DMS 273 (cell line): ENCODE measurements at regions not wholly inside any gene's neighbourhood (a gene's known extent, or its start where the extent isn't known, plus 50 kb on each side); places are given as distances from the start of the nearest gene placed in this dataset.
A peak's percentile ranks its signal among the peaks of the same experiment; 100 is the strongest.
"Not testable (repeated sequence)": the region's sequence is repeated elsewhere in the genome, so short reads cannot be mapped to it uniquely, and the experiment has no call there.

ENCODE experiments used
- DNase-seq: peaks from one replicate; lab custom pipeline; 2025; ENCODE audit not compliant: unreplicated experiment; lab: John Stamatoyannopoulos, UW

DNA sequence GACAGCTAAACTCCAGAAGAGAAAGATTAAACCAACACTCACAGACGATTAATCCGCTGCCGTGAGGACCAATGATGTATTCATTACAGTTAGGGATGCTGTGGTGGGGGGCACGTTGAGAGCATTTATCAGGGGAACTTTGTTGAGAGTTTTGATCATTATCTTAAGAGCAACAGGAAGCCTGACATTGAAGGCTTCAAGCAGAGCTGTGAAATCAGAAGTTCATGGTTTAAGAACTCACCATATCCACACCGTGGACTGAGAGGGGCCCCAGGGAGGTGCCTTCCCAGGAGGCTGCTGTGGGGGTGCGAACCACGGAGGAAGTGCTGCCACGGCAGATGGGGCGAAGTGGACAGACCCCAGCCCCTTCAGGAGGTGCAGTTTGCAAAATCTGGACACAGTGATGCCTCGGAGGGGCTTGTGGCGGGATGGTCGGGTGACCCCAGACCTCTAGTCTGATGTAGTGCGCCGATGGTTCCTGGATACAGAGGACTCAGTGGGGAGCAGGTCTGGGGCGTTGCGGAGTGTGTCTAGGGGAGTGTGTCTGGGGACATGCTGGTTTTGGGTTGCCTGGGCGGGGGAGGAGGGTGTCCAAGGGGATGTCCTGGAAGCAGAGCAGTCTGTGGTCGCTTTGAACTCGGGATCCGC lies 73.0 kb downstream of the DIO3 start:
- DNase-seq: no peak

DNA sequence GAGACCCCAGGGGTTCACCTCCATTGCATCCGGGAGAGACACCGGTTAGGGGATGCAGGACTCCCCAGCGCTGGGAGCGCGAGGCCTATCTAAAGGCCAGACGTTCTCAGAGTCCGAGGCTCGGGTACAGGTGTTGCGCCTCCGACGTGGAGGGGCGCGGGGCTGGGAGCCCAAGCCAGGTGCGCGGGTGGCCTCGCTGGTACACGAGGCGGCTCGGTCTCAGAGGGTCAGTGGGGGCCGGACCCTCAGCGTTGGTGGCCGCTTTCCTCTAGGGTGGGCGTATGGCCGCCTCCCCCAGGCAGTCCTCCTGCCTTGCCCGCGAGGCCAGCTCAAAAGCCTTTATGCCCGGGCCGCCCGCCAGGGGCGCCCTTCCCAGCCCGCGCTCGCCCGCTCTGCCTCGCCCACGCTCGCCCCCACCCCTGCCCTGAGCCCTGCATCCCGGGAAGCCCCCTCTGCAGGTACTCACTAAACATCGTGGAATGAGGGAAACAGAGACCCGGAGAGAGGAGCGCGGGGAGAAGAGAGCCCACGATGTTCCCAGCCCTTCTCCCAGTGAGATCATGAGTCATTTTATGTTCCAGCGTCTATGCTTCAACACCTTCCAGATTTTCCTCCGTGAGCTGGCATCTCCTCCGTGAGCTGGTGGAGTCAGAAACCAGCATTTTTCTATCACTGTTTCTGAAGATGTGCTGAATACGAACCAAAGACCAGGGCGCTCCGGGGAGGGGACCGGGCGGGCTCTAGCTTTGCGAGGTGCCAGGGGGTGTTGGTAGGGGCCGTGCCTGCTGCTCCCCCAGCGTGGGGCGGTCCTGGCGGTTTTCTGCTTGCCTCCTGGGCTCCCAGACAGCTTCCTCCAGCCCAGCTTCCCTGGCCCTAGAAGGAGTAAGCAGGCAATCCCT lies 73.8 kb downstream of the DIO3 start:
- no peak for DNase-seq

GRCh38 chr14:101635749-101636560 lies 74.7 kb downstream of the DIO3 start:
- DNase-seq: no peak

DNA sequence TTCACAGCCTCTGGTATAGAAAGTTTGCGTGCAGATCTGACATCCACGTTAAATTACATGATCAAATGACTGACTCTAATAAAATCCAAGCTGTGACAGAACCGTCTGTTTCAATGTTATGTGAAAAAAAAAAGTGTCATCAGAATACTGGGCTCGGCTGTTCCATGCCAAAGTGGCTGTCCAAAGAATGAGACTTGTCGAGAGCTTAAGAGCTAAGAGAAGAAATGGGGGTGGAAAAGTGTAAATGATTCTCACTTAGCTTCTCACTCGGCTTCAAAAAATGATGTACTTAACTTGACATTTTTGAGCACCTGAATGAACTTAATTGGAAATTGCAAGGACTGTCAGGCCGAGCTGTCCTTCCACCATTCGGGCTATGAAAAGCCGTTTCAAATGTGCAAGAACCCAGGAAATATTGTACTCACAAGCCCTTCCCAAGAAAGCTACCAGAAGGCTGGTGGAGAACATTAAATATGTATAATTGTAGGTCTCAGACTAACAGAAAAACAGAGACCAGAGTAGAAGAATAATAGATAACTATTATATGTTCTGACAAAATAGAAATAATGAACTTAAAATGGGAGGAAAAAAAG lies 78.0 kb downstream of the DIO3 start:
- DNase-seq: no peak

DNA sequence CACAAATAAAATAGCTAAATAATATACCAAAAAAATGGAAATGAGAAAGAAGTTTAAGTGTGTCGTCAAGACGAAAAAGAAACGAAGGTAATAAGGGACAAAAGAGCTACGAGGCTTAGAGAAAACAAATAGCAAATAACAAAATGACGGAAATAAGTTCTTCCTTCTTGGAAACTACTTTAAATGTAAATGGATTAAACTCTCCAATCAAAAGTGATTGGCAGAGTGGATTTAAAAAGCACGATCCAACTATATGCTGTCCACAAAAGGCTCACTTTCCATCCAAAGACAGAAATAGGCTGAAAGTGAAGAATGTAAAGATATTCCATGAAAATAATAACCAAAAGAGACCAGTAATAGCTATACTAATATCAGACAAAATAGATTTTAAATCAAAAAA lies 82.4 kb downstream of the DIO3 start:
- no peak for DNase-seq

- DNase-seq: no peak
Observed at GRCh38 chr14:101654051-101654450, 92.8 kb downstream of the DIO3 start.

GRCh38 chr14:101657372-101657771 lies 96.1 kb downstream of the DIO3 start:
- DNase-seq: no peak

DNA sequence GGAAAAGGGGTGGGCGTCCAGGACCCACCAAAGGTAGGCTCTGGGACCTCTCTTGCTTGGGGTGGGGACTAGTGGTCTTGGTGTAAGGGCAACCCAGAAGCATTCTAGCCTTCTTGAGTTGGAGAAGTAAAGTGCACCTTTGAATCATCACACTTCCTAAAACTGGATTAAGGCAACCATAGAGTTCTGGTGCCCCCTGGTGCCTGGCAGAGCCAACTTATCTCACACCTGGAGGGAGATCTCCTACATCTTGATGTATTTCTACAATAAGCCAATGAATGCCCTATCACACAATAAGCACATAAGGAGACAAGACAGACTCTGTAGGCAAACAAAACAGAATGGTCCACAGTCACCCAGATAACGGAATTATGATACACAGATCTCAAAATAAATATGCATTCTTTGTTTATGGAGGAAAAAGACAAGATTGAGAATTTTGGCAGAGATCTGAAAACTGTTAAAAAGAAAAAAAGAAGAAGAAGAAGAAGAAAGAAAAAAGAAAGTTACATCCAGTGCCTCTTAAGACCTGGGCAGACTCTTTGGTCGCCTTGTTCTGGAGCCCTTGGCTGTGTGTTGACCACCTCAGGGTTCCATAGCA lies 95.9 kb upstream of the PPP2R5C start:
- peak; percentile 68 for DNase-seq

DNA sequence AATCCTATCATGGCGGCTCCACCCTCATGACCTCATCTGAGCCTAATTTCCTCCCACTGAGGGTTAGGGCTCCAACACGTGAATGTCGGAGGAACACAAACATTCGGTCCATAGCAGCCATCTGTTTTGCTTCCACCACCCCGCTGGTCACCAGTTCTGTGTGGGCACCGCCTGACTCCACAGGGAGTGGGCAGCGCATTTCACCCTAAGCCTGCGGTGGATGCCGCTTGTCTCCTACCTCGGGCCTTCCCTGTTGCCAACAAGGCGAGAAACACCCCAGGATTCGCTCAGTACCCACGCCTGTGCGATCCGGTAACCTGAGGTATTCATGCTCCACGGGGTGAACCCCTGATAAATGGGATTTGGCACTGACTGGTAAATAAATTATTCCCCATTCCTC lies 95.2 kb upstream of the PPP2R5C start:
- no peak for DNase-seq

DNA sequence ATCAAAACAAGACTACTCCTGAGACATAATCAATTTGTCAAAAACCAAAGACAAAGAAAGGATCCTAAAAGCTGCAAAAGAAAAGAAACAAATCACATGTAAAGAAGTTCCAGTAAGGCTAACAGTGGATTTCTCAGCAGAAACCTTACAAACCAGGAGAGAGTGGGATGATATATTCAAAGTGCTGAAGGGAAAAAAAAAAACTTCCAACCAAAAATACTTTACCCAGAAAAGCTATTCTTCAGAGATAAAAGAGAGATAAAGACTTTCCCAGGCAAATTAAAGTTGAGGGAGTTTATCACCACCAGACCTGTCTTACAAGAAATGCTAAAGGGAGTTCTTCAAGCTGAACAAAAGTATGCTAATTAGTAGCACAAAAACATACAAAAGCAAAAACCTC lies 91.9 kb upstream of the PPP2R5C start:
- no peak for DNase-seq

DNA sequence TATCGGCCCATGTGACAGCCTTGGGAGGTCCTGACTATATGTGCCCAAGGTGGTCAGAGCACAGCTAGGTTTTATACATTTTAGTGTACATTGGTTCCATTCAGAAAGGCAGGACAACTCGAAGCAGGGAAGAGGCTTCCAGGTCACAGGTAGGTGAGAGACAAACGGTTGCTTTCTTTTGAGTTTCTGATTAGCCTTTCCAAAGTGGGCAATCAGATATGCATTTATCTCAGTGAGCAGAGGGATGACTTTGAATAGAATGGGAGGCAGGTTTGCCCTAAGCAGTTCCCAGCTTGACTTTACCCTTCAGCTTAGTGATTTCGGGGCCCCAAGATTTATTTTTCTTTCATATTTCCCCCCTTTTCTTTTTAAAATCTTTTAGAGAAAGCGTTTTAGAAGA lies 87.6 kb upstream of the PPP2R5C start:
- no peak for DNase-seq

DNA sequence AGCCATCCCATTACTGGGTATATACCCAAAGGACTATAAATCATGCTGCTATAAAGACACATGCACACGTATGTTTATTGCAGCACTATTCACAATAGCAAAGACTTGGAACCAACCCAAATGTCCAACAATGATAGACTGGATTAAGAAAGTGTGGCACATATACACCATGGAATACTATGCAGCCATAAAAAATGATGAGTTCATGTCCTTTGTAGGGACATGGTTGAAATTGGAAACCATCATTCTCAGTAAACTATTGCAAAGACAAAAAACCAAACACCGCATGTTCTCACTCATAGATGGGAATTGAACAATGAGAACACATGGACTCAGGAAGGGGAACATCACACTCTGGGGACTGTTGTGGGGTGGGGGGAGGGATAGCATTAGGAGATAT lies 85.7 kb upstream of the PPP2R5C start:
- not testable (repeated sequence) for DNase-seq

DNA sequence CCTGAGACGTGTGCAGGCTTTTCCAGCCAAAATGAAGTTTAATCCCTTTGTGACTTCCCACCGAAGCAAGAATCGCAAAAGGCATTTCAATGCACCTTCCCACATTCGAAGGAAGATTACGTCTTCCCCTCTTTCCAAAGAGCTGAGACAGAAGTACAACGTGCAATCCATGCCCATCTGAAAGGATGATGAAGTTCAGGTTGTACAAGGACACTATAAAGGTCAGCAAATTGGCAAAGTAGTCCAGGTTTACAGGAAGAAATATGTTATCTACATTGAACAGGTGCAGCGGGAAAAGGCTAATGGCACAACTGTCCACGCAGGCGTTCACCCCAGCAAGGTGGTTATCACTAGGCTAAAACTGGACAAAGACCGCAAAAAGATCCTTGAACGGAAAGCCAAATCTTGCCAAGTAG lies 83.6 kb upstream of the PPP2R5C start:
- DNase-seq: not testable (repeated sequence)

- no peak for DNase-seq
Observed at GRCh38 chr14:101681795-101682194, 79.7 kb upstream of the PPP2R5C start.

GRCh38 chr14:101683365-101683764 lies 78.1 kb upstream of the PPP2R5C start:
- DNase-seq: no peak

DNA sequence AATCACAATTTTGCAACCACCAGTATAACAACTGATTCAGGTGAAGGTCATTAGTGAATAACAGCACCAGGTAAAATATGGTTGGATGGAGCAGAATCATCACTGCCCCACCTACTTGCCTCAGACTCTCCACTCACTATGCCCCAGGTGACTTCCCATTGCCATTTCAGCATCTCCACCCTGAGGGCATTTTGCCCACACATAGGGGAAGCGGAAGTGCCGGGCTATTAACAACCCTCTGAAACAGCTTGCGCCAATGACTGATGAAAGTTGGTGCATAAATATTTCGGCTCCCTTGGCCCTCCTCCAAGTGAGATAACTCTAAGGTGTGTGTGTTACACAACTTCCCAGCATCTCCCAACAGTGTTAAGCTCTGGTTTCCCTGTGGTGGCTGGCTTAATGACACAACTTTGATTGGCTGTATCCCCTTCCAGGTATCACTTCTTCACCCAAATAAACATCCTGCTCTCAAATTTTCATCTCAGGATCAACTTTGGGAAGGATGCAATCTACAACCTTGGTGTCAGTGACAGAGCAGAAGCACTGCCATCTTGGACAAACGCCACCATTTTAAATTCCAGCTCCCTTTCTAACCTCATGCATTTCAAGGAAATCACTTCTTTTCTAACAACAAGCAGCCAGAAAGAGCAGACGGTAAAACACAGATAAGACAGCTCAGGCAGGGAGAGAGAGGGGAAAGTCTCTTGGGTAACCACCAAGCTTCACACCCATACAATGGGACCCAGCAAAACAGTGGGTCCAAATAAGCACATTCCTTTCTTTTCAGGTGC lies 73.6 kb upstream of the PPP2R5C start:
- DNase-seq: no peak

- DNase-seq: no peak
Observed at GRCh38 chr14:101689039-101689501, 72.4 kb upstream of the PPP2R5C start.

GRCh38 chr14:101689966-101690365 lies 71.5 kb upstream of the PPP2R5C start:
- not testable (repeated sequence) for DNase-seq

DNA sequence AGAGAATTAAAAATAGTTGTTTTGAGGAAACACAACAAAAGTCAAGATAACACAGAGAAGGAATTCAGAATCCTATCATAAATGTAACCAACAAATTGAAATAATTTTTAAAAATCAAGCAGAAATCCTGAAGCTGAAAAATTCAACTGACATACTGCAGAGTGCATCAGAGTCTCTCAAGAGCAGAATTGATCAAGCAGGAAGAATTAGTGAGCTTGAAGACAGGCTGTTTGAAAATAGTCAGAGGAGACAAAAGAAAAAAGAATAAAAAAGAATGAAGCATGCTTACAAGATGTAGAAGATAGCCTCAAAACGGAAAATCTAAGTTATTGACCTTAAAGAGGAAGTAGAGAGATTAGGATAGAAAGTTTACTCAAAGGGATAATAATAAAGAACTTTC lies 65.8 kb upstream of the PPP2R5C start:
- no peak for DNase-seq

DNA sequence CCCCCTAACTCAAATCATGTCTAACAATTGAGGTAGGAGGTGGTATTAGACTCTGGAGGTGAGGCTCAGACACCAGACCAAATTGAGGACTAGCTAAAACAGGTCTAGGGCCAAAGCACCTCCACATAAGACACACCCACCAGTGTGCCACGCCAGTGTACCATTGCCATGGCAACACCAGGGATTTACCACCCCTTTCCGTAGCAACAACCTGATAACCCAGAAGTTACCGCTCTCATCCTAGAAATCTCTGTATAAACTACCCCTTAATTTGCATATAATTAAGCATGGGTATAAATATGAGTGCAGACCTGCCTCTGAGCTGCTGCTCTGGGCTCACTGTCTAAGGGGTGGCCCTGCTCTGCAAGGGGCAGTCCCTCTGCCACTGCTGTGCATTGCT lies 57.4 kb upstream of the PPP2R5C start:
- peak; percentile 23 for DNase-seq
